NCI-H1417 treated with DMSO at 0.1 percent for 48 hours (cell line): ENCODE measurements at regions not wholly inside any gene's neighbourhood (a gene's known extent, or its start where the extent isn't known, plus 50 kb on each side); places are given as distances from the start of the nearest gene placed in this dataset.
"Not testable (repeated sequence)": the region's sequence is repeated elsewhere in the genome, so short reads cannot be mapped to it uniquely, and the experiment has no call there.

Experiments used
- DNase-seq: peaks from one replicate; lab custom pipeline; 2025; lab: John Stamatoyannopoulos, UW

DNA sequence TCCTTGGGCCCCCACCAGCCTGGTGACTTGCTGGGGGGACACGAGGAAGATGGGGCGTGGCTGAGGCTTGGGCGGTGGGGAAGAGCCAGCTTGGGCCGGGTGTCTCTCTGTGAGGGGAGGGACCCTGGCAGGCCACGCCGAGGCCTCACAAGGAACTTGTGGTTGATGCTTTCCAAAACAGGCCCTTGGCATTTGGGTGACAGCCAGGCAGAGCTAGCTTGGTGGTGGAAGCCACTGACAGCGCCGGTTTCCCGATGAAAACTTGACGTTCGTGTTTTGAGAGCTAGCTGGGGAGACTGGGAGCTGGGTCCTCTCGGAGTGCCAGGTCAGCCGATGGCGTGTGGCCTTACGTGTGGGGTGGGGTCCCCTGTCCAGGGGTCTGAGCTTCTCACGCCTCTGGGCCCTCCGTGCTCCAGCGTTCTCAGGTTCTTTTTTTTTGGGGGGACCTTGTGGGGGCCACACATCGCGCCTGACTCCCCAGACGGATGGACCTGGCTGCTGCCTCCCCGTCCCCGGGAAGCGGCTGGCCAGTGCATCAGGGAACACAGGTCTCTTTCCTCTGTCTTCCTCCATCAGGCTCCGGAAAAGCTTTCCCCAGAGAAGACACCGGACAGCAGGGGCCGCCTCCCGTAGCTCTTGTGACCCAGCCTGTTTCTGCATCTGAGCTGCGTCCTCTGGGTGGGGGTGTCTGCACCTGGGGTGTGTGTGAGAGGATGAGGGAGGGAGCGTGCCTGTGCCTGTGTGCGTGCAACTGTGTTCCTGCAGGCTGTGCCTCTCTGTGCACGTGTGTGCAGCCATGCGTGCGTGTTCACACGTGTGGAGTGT, 129.3 kb upstream of the LPCAT1 start:
- DNase-seq = no peak

DNA sequence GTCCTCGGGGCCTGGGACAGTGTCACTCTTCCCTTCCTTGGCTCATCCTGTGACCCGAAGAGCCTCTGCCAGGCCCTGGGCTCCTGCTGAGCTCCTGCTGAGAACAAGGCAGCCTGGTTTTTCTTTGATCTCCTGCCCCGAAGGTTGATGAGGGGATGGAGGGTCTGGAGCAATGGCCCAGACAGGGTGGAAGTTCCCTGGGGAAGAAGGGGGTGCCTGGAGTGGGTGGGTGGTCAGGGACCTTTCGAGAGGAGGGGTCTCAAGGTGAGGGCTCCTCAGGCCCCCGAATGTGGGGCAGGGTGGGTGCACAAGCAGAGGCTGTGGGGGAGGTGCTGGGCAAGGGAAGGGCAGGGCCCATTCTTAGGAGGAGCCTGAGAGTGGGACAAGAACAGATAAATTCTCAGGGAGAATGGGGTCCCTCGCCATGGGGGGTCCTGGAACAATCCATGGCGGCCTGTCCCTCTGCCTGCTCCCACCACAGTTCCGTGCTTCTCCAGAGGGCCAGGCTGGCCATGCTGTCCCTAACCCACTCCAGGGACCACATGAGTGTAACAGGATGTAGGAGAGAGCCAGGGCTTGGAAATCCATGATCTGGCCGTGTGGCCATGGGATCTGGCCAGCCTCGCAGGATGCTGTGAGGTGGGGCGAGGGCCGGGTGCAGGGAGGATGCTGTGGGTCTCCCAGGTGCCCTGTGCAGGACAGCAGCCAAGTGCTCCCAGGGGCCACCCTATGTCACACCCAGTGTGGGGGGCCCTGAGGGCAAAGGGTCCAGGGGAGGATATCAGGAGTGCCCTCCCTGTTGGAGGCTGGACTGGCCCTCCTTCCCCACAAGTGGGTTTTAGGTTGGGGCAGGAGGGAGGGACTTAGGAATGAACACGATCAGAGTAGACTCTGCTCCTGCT, 128.5 kb upstream of the LPCAT1 start:
- no peak for DNase-seq

DNA sequence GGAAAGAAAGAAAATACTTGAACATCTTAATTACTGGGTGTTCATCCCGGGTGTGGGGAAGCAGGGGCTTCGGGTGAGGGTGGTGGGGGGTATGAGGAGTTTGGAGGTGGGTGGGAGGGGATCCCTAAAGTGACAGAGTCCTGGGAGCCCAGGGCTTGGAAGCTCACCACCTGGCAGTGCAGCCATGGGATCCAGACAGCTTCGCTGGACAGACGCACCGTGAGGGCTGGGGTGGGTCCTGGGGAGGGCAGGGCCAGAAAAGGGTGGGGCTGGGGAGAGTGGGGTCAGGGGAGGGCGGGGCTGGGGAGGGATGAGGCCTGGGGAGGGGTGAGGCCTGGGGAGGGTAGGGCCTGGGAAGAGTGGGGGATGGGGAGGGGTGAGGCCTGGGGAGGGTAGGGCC, 127.5 kb upstream of the LPCAT1 start:
- no peak for DNase-seq

DNA sequence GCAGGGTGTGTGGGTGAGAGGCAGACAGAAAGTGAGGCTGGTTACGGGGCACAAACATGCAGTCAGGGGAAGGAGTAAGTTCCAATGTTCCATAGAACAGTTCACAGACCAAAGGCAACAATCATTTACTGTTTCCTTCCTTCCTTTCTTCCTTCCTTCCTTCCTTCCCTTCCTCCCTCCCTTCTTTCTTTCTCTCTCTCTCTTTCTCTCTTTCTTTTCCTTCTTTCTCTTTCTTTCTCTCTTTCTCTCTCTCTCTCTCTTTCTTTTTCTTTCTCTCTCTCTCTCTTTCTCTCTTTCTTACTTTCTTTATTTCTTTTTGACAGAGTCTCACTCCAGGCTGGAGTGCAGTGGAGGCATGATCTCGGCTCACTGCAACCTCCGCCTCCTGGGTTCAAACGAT, 125.8 kb upstream of the LPCAT1 start:
- DNase-seq = no peak

DNA sequence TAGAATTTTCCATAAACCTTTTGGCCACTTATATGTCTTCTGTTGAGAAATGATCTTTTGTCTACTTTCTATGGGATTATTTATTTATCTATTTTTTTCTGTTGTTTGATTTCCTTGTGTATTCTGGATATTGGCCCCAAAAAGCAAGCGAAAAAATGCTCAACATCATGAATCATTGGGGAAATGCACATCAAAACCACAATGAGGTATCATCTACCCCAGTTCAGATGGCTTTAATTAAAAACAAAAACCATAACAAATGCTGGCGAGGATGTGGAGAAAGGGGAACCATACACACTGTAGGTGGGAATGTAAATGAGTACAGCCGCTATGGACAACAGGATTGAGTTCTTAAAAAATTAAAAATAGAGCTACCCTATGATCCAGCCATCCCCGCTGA, 125.0 kb upstream of the LPCAT1 start:
- no peak for DNase-seq

DNA sequence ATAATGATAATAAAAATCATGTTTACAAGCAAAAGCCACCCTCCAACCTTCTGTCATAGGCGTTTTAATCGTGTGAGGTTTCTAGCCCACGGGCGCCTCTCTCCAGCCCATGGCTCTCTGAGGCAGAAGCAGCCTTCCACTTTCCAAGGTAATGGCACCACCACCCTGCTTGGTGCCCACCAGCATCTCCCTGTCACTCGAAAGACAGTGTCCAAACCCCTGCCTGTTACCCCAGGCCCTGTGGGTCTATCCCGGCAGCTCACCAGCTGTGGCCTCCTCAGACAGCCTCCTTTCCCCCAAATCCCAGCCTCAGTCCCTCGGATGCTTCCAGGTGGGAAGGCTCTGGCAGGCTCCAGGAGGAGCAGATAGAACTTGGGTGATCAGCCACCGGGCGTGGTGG, 123.8 kb upstream of the LPCAT1 start:
- no peak for DNase-seq

DNA sequence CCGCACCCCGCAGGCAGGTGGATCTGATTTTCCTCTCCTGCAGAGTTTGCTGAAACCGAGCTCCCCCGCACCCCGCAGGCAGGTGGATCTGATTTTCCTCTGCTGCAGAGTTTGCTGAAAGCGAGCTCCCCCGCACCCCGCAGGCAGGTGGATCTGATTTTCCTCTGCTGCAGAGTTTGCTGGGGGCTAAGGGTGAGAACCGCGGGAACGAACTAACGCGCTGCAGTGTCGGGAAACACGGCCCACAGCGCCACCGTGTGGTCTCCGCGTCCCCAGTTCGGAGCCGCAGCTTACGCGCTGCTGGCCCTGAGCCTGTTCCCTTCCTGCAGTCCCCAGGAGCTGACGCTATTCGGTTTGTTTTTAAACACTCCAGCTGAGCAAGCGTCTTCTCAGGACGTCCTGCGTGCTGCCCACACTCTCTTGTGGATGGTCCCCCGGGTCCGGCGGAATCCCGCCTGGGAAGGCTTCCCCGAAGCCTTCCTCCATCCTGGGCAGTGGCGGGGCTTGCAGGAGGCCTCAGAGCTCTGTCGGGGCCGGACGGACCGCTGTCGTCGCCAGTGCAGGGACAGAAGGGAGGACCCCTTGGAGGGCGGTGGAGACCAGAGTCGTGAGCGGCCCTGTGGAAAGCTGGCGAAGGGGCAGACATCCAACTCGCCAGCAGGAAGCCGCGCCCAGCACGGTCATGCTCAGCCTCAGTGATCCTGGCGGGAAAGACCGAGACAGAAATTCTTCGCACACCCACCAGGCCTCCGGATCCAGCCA, 121.2 kb upstream of the LPCAT1 start:
- no peak for DNase-seq

DNA sequence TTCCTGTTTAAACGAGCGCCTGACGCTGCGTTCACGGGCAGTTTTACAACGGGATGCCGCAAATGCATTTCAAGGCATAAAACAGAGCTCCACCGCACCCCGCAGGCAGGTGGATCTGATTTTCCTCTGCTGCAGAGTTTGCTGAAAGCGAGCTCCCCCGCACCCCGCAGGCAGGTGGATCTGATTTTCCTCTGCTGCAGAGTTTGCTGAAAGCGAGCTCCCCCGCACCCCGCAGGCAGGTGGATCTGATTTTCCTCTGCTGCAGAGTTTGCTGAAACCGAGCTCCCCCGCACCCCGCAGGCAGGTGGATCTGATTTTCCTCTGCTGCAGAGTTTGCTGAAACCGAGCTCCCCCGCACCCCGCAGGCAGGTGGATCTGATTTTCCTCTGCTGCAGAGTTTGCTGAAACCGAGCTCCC, 120.6 kb upstream of the LPCAT1 start:
- not testable (repeated sequence) for DNase-seq

DNA sequence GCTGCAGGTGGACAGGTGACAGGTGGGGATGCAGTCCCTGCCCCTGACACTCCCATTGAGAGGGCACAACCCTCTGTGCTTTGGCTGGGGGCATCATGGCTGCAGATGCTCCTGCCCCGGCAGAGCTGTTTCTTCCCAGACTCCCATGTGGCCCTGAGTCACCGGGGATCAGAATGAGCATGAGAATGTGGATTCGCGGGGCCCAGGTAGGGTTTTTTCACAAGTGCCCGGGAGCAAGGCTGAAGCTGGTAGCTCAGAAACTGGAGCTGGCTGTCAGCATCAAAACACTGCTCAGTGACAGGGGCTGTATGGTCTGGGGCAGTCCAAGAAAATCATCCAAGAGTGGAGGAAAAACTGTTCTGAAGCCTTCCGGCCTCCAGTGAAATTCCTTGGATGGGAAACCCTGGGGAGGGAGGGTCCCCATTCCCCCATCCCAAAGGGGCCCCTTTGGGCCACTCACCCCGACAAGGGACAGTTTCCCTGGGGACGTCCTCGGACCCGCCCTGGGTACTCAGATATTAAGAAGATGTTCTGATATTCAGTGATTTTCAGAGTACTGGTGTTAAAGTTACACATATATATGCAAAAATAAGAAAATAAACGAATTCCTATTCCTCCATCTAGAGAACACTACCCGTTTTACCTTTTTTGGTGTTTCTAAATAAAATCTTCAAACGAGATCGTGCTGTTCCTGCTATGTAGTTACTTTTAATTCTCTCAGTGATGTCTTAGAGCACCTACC, 120.1 kb upstream of the LPCAT1 start:
- no peak for DNase-seq

DNA sequence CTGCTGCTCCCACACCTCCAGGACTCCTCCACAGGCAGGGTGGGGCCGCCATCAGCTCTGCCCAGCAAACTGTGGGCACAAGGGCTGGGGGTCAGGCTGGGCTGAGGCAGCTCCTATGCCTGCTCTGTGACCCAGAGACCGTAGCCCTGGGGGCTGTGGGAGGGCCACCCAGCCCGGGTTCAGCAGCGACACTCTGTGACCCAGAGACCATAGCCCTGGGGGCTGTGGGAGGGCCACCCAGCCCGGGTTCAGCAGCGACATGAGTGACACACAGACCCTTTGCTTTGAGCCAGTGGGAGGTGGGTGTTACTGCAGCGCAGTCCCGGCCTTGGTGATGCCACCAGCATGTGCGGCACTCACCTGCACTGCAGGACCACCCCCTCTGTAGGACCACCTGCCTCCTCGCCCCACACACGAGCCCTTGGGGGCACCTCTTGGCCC, 118.9 kb upstream of the LPCAT1 start:
- no peak for DNase-seq

DNA sequence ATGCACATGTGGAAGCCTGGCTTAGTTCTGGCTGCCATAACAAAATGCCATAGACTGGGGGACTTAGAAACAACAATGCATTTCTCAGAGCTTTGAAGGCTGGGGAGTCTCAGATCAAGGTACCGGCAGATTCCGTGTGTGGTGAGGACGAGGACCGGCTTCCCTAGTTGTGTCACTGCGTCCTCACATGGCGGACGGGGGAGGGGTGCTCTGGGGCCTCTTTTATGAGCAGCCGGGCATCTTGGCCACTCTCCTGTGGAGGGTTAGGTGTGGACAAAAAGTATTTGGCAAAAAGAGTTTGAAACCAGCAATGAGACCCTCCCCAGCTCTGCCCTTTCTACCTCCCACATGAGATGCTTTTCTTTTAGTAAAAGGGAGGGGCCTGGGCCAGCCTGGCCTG, 118.5 kb upstream of the LPCAT1 start:
- DNase-seq = no peak

DNA sequence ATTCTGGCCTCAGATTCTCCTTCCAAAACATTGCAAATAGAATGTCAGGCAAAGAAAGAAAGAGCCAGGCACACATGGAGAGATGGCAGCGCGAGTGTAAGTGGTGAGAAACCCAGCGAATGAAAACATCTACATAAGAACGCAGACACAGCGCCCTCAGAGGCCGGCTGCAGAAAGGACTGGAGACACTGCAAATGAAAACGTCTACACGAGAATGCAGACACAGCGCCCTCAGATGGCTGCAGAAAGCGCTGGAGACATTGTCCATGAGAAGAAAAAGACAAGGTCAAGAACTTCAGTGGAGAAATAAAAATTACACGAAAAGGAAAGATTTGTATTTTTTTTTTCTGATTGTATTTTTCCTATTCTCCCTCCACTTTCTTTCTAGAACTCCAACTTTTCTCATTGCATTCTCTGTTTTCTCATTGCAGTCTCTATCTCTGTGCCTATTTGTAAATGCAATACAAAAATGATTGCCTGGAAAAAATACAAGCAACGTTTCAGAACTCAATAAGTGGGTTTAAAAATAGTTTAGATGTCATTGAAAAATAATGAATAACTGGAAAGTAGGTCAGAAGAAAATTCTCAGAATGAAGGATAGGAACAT, 117.9 kb upstream of the LPCAT1 start:
- DNase-seq = peak; percentile 80

DNA sequence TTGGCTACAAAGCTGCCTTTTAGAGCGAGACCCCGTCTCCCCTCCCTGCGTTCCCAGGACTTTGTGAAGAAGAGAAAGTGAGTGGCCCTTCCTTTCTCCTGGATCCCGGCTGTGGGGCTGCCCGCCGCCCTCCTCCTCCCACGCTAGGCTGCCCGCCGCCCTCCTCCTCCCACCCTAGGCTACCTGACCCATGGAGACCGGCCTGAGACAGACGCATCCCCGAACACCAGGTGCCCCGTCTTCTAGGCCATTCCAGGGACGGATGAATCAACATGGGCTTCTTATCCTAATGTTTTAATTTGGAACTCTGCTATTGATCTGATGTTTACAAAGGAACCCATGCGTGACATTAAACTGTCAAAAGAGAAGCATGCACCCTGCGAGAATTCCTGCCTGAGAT, 117.3 kb upstream of the LPCAT1 start:
- no peak for DNase-seq

DNA sequence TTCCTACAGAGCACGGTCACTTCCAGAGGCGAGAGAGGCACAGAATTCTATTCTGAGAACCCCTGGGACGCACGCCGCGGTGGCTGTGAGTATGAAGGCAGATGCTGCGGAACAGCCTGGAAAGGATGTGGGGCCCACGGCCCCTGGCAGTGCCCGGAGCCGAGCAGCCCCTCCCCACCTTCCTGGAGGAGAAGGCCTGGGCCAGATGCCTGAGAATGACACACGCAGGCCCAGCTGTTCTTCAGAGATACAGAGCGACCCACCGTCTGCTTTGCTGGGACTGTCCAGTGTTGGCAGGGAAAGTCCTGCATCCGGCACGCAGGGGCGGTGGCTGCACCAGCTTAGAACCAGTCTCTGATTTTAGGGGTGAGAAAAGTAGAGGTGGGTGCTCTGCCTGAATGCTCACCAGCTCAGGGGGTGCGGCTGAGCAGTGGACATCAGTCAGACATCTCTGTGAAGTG, 116.7 kb upstream of the LPCAT1 start:
- no peak for DNase-seq

DNA sequence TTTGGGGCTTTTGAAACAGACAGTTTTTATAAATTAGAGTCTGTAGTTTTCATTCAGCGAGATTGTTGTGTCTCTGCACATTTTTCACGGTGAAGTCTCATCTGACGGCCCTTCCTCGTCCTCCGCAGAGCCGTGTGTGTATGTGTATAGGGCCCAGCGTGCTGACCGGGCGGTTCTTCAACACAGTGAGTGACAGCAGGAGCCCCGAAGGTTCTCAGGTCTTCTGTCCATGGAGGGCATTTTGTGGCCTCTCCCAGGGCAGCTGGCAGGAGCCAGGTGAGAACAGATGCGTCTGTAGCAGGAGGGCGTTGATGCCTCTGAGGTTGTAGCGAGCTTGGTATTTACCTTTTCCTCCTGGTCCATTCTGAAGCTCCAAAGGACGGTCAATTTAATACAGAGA, 116.0 kb upstream of the LPCAT1 start:
- no peak for DNase-seq

DNA sequence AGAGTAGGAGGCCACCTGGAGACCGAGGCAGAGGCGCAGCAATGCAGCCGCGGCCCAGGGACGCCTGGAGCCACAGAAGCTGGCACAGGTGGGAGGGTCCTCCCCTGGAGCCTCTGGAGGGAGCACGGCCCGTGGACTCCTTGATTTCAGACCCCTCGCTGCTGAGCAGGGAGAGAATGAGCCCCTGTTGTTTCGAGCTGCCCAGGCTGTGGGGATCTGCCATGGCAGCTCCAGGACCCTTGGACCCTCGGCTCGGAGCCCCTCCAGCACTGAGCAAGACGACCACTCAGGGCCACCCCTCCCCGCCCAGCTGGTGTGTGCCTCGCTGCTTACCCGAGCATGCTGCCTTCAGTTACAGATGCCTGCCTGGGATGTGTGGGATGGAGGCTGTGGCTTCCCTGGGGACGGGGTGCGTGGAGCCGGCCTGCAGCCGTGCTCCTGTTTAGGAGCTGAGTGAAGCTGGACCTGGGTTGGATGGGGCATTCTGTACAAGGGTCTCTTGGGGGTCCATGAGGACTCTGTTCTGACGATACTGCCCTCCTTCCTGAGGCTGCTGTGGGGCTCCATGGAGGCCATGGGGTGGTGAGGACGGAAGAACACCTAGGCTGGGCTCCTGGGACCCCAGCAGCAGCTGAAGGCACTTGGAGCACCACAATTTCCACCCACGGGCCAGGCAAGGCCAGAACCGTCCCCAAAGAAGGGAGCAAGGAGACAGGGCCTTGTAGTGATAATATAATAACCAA, 115.1 kb upstream of the LPCAT1 start:
- DNase-seq = no peak

DNA sequence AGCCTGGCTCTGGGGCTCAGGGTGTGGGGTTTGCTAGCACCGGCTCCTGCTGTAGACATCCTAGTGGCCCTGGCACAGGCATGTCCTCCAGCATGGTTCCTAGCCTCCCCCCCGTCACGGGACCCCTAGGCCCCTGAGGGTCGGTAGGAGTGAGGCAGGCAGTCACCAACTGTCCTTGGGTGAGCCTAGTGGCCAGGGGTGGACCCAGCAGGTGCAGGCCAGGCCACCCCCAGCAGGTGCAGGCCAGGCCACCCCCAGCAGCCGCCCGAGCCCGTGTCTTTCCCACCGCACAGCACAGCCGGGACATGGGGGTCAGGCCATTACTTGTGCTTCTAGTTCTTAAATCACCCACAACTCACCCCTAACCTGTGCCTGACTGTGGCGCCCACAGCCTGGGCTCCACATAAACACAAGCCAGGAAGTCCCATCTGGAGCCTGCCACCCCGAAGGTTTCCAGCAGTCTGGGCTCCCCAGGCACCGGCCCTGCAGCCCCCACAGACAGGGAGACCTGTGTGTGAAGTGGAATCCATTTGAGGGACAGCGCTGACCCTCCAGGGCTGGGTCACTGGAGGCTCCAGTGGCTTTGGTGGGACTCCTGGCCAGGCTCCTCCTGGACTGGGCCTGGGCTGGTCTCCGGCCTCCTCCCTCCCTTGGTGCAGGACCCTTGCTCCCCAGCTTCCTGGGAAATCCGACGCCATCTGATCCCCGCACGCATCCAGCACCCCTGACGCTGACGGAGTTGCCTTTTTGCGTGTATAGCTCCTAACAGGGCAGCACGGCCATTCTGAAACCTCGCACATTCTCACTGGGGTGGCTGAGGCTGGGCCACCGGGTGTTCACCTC, 114.1 kb upstream of the LPCAT1 start:
- DNase-seq = no peak

DNA sequence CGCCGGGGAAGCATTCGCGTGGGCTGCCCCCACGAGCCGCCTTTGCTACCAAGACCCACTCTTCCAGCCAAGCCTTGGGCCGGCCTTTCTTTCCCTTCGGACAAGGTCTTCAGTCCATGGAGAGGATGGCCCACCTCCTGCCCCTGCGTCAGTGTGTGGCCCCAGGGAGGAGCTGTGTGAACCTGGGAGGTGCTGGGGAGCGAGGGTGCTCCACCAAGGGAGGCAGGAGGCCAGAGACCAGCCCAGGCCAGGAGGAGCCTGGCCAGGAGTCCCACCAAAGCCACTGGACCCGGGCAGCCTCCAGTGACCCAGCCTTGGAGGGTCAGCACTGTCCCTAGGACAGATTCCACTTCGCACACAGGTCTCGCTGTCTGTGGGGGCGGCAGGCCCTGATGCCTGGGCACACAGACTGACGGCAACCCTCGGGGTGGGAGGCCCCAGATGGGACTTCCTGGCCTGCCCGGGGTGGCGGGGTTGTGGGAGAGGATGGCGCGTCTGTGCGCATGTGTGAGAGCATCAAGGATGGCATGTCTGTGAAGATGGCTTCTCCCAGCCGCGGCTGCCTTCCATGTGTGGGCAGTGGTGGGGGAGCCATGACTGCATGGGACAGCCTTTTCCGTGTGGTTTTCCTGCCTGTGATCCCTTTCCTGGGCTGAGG, 113.3 kb upstream of the LPCAT1 start:
- DNase-seq = no peak

DNA sequence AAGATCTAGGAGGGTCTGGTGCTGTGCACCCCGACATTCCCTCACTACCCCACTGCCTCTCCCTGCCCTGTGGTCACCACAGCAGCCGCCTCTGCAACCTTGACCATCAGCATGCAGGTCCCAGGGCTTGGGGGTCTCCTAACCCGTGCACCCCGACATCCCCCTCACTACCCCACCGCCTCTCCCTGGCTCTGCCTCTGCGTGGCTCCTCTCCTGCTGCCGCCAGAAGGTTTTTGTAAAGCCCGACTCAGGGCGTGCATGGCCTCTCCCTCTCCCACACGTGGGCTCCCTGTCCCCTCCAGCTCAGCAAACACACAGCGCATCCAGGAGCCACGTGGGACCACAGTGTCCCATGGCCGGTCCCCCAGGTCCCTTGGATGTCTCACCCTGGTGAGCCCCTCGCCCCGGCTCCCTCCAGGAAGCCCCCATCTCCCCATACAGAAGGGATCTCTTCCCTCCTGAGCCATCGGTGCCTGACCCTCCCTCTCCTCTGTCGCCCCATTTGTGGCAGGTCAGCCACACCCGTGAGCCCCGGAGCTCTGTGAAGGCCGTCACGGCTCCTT, 112.5 kb upstream of the LPCAT1 start:
- DNase-seq = not testable (repeated sequence)
